ENCODE measurements at regions not wholly inside any gene's neighbourhood (a gene's known extent, or its start where the extent isn't known, plus 50 kb on each side); places are given as distances from the start of the nearest gene placed in this dataset.

DNA sequence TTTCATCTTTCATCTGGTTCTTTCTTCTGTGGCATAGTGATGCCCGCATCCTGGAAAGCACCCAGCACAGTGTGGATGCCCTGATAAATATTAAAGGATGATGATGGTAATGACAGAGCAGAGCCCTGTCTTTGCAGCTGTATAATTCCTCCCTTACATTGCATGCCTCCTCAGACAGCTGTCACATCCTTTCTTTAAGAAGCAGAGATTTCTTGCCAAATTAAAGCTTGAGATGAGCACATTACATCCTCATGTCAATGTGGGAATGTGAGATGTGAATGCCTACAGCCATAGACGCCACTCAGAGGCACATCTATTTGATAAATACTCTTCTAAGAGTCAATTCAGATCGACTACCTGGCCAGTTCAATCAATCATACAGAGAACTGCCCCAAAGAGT is 642.0 kb downstream of the ZNF385D start:
- TF ChIP-seq, protein P1, sequence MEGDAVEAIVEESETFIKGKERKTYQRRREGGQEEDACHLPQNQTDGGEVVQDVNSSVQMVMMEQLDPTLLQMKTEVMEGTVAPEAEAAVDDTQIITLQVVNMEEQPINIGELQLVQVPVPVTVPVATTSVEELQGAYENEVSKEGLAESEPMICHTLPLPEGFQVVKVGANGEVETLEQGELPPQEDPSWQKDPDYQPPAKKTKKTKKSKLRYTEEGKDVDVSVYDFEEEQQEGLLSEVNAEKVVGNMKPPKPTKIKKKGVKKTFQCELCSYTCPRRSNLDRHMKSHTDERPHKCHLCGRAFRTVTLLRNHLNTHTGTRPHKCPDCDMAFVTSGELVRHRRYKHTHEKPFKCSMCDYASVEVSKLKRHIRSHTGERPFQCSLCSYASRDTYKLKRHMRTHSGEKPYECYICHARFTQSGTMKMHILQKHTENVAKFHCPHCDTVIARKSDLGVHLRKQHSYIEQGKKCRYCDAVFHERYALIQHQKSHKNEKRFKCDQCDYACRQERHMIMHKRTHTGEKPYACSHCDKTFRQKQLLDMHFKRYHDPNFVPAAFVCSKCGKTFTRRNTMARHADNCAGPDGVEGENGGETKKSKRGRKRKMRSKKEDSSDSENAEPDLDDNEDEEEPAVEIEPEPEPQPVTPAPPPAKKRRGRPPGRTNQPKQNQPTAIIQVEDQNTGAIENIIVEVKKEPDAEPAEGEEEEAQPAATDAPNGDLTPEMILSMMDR (conservative IDR thresholded peaks at IDR 0.05 in 1 of 2, IDR thresholded peaks at IDR 0.05 in 1 of 2; ENCODE audit: low read depth in 1 of 2, low read length in 2 of 2): no peak
- no peak for TF ChIP-seq EZH2 (IDR thresholded peaks at IDR 0.05; ENCODE audit: low read length, missing control alignments)

Measured in fibroblast of lung (primary cell).